HCT116 (cell line): ENCODE measurements at regions not wholly inside any gene's neighbourhood (a gene's known extent, or its start where the extent isn't known, plus 50 kb on each side); places are given as distances from the start of the nearest gene placed in this dataset.

Experiments used
- CEBPB ChIP-seq: IDR thresholded peaks from 2 replicates; pipeline ENCODE4 v1.6.1; 2012; ENCODE audit warnings: low read depth
- EZH2 ChIP-seq: fragments of 200-600 bp; sonication (generic); IDR thresholded peaks from 2 replicates; pipeline ENCODE4 v1.6.1; 2017; ENCODE audit warnings: antibody characterized with exemption, mixed run types
- EZH2phosphoT487 ChIP-seq: fragments of 200-600 bp; IDR thresholded peaks from 2 replicates; pipeline ENCODE4 v1.6.1; 2018; ENCODE audit warnings: antibody characterized with exemption, borderline replicate concordance
- FOSL1 ChIP-seq: IDR thresholded peaks from 2 replicates; pipeline ENCODE4 v1.6.1; 2012; ENCODE audit warnings: low read depth
- MAX ChIP-seq: IDR thresholded peaks from 2 replicates; pipeline ENCODE4 v1.6.1; 2012
- POLR2A ChIP-seq: IDR thresholded peaks from 2 replicates; pipeline ENCODE4 v1.7.0; 2011; ENCODE audit warnings: borderline replicate concordance; ENCODE audit not compliant: insufficient read depth, insufficient read length; ENCODE audit errors: extremely low read depth
- POLR2AphosphoS5 ChIP-seq: IDR thresholded peaks from 2 replicates; pipeline ENCODE4 v1.6.1; 2011; ENCODE audit warnings: mild to moderate bottlenecking, low read depth, low read length, moderate library complexity
- REST ChIP-seq: IDR thresholded peaks from 2 replicates; pipeline ENCODE4 v1.6.1; 2012; ENCODE audit warnings: low read depth
- SIN3A ChIP-seq: IDR thresholded peaks from 2 replicates; pipeline ENCODE4 v1.6.1; 2012; ENCODE audit warnings: low read depth
- TCF7L2 ChIP-seq: IDR thresholded peaks from 2 replicates; pipeline ENCODE4 v1.7.0; 2011; ENCODE audit warnings: borderline replicate concordance, inconsistent platforms; ENCODE audit not compliant: insufficient read depth, insufficient read length; ENCODE audit errors: extremely low read depth
- YY1 ChIP-seq: IDR thresholded peaks from 2 replicates; pipeline ENCODE4 v1.6.1; 2011; ENCODE audit warnings: low read length, low read depth, moderate library complexity, mild to moderate bottlenecking; ENCODE audit not compliant: insufficient replicate concordance; ENCODE audit errors: extremely low read depth
- TF ChIP-seq, protein P1 (sequence below), 3 experiments: fragments of 200-600 bp in 1 of 3; sonication (generic) in 1 of 3; IDR thresholded peaks in 2 of 3; conservative IDR thresholded peaks in 1 of 3; 2 replicates each; pipeline ENCODE4 v1.5.1; 2012 to 2017; ENCODE audit warnings: low read depth in 2 of 3, low read length in 2 of 3, antibody characterized with exemption in 1 of 3, borderline replicate concordance in 1 of 3, control low read depth in 1 of 3, mild to moderate bottlenecking in 1 of 3, mixed read lengths in 1 of 3, mixed run types in 1 of 3, moderate library complexity in 1 of 3; ENCODE audit not compliant: insufficient read depth in 1 of 3
- TF ChIP-seq, protein P2 (sequence below): IDR thresholded peaks from 2 replicates; pipeline ENCODE4 v1.6.1; 2012

DNA sequence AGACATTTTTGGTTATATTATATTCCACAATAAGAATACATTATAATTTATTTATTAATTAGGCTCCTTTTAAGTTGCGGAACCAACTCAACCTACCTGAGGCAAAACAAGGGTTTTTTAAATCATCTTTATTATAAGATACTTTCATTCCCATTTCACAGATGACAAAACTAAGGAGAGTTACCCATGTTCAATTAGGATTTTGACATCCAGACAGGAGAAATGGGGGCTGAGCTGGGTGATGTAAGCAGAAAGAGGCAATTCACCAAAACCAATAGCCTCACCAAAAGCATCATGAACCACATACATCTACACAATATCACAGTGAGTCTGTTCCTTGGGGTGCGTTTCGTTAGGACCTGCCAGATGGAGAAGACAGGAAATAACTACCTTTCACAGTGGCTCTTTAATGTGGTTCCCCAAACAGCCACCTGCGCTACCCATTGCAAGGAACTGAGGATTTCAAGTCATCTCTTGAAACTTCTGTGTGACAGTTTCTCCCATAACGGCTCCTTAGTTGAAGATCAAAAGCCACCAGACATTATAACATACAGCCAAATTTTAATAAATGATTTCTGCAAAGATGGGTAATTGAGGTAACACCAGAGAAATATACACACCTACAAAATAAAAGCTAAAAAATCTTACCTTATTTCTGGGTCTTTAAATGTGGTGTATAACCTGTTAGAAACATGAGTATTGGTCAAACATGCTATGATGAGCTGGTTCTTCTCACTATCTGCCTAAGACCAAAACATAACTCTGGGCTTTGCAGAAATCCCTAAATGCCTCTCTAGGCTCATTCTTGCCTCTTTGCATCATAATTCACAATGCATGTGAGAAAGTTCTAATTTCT is 190.6 kb upstream of the LEF1 start:
- TF ChIP-seq POLR2A (no peak), YY1 (no peak), POLR2AphosphoS5 (no peak), MAX (no peak), EZH2 (no peak), REST (no peak), EZH2phosphoT487 (no peak), SIN3A (no peak), CEBPB (no peak), FOSL1 (no peak), TCF7L2 (no peak)
- TF ChIP-seq, protein P1, sequence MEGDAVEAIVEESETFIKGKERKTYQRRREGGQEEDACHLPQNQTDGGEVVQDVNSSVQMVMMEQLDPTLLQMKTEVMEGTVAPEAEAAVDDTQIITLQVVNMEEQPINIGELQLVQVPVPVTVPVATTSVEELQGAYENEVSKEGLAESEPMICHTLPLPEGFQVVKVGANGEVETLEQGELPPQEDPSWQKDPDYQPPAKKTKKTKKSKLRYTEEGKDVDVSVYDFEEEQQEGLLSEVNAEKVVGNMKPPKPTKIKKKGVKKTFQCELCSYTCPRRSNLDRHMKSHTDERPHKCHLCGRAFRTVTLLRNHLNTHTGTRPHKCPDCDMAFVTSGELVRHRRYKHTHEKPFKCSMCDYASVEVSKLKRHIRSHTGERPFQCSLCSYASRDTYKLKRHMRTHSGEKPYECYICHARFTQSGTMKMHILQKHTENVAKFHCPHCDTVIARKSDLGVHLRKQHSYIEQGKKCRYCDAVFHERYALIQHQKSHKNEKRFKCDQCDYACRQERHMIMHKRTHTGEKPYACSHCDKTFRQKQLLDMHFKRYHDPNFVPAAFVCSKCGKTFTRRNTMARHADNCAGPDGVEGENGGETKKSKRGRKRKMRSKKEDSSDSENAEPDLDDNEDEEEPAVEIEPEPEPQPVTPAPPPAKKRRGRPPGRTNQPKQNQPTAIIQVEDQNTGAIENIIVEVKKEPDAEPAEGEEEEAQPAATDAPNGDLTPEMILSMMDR (IDR thresholded peaks at IDR 0.05 in 2 of 3, conservative IDR thresholded peaks at IDR 0.05 in 1 of 3; ENCODE audit: borderline replicate concordance in 1 of 3, insufficient read depth in 1 of 3, low read depth in 2 of 3, low read length in 2 of 3) = no peak
- TF ChIP-seq, protein P2, sequence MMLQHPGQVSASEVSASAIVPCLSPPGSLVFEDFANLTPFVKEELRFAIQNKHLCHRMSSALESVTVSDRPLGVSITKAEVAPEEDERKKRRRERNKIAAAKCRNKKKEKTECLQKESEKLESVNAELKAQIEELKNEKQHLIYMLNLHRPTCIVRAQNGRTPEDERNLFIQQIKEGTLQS = no peak
